ENCODE measurements at regions not wholly inside any gene's neighbourhood (a gene's known extent, or its start where the extent isn't known, plus 50 kb on each side); places are given as distances from the start of the nearest gene placed in this dataset.

- WGBS: 89% methylated on average over 4 of the region's 4 CpGs
- no peaks in the 10 kb centered on the region for H3K36me3 ChIP-seq (ENCODE audit: insufficient read depth, low read length)
- no peaks in the 10 kb centered on the region for H3K4me1 ChIP-seq (ENCODE audit: insufficient read depth, low read length)
- H3K27me3 ChIP-seq (ENCODE audit: insufficient read depth, low read length): no peaks in the 10 kb centered on the region
- H3K4me3 ChIP-seq (ENCODE audit: low read length): no peak overlapping the region
- H3K9me3 ChIP-seq (ENCODE audit: insufficient read depth, low read depth, low read length): no peaks in the 10 kb centered on the region
- H3K9ac ChIP-seq (ENCODE audit: low read depth, low read length): no peak overlapping the region
- no peak overlapping the region for H3K27ac ChIP-seq (ENCODE audit: low read depth, low read length)
Measured at GRCh38 chr6:5930143-5930770, 76.5 kb downstream of the NRN1 start.

GRCh38 chr6:5923840-5924239 is 82.9 kb downstream of the NRN1 start:
- Histone ChIP-seq H3K9me3 (ENCODE audit: insufficient read depth, low read depth, low read length) (0 out of 2 replicates have a peak, but pooled peaks cover 3% of the 10 kb centered on the region), H3K36me3 (ENCODE audit: insufficient read depth, low read length) (no peaks in the 10 kb centered on the region), H3K4me1 (ENCODE audit: insufficient read depth, low read length) (no peaks in the 10 kb centered on the region), H3K27ac (ENCODE audit: low read depth, low read length) (no peak overlapping the region), H3K4me3 (ENCODE audit: low read length) (no peak overlapping the region), H3K27me3 (ENCODE audit: insufficient read depth, low read length) (no peaks in the 10 kb centered on the region), H3K9ac (ENCODE audit: low read depth, low read length) (no peak overlapping the region)
- WGBS: 96% methylated on average over 4 of the region's 4 CpGs

GRCh38 chr6:5922230-5922629 is 84.5 kb downstream of the NRN1 start:
- no peak overlapping the region for H3K4me3 ChIP-seq (ENCODE audit: low read length)
- no peak overlapping the region for H3K9ac ChIP-seq (ENCODE audit: low read depth, low read length)
- H3K36me3 ChIP-seq (ENCODE audit: insufficient read depth, low read length): no peaks in the 10 kb centered on the region
- WGBS: 91% methylated on average over 4 of the region's 4 CpGs
- 0 out of 2 replicates have a peak, but pooled peaks cover 3% of the 10 kb centered on the region for H3K9me3 ChIP-seq (ENCODE audit: insufficient read depth, low read depth, low read length)
- no peaks in the 10 kb centered on the region for H3K4me1 ChIP-seq (ENCODE audit: insufficient read depth, low read length)
- no peak overlapping the region for H3K27ac ChIP-seq (ENCODE audit: low read depth, low read length)
- no peaks in the 10 kb centered on the region for H3K27me3 ChIP-seq (ENCODE audit: insufficient read depth, low read length)

GRCh38 chr6:5909721-5910120 is 97.0 kb downstream of the NRN1 start:
- H3K27ac ChIP-seq (ENCODE audit: low read depth, low read length): no peak overlapping the region

GRCh38 chr6:5906842-5907241 is 99.9 kb downstream of the NRN1 start:
- Histone ChIP-seq H3K9ac (ENCODE audit: low read depth, low read length) (no peak overlapping the region), H3K4me3 (ENCODE audit: low read length) (no peak overlapping the region), H3K9me3 (ENCODE audit: insufficient read depth, low read depth, low read length) (no peaks in the 10 kb centered on the region), H3K27ac (ENCODE audit: low read depth, low read length) (no peak overlapping the region), H3K27me3 (ENCODE audit: insufficient read depth, low read length) (no peaks in the 10 kb centered on the region), H3K36me3 (ENCODE audit: insufficient read depth, low read length) (no peaks in the 10 kb centered on the region), H3K4me1 (ENCODE audit: insufficient read depth, low read length) (no peaks in the 10 kb centered on the region)
- 100% methylated on average over 1 of the region's 1 CpG for WGBS

More at GRCh38 chr6:5909721-5910120, 97.0 kb downstream of the NRN1 start:
- Histone ChIP-seq H3K27me3 (ENCODE audit: insufficient read depth, low read length) (no peaks in the 10 kb centered on the region), H3K9ac (ENCODE audit: low read depth, low read length) (no peak overlapping the region), H3K4me3 (ENCODE audit: low read length) (no peak overlapping the region), H3K4me1 (ENCODE audit: insufficient read depth, low read length) (no peaks in the 10 kb centered on the region), H3K9me3 (ENCODE audit: insufficient read depth, low read depth, low read length) (no peaks in the 10 kb centered on the region), H3K36me3 (ENCODE audit: insufficient read depth, low read length) (no peaks in the 10 kb centered on the region)
- WGBS: 93% methylated on average over 5 of the region's 5 CpGs

GRCh38 chr6:5906340-5906670 is 100.4 kb downstream of the NRN1 start:
- H3K9ac ChIP-seq (ENCODE audit: low read depth, low read length): no peak overlapping the region
- no peaks in the 10 kb centered on the region for H3K9me3 ChIP-seq (ENCODE audit: insufficient read depth, low read depth, low read length)
- no peaks in the 10 kb centered on the region for H3K27me3 ChIP-seq (ENCODE audit: insufficient read depth, low read length)
- H3K4me1 ChIP-seq (ENCODE audit: insufficient read depth, low read length): no peaks in the 10 kb centered on the region
- 80% methylated on average over 1 of the region's 1 CpG for WGBS
- no peak overlapping the region for H3K27ac ChIP-seq (ENCODE audit: low read depth, low read length)
- no peak overlapping the region for H3K4me3 ChIP-seq (ENCODE audit: low read length)
- H3K36me3 ChIP-seq (ENCODE audit: insufficient read depth, low read length): no peaks in the 10 kb centered on the region

- Histone ChIP-seq H3K9ac (ENCODE audit: low read depth, low read length) (no peak overlapping the region), H3K36me3 (ENCODE audit: insufficient read depth, low read length) (no peaks in the 10 kb centered on the region), H3K4me3 (ENCODE audit: low read length) (no peak overlapping the region), H3K27ac (ENCODE audit: low read depth, low read length) (no peak overlapping the region), H3K27me3 (ENCODE audit: insufficient read depth, low read length) (no peaks in the 10 kb centered on the region), H3K9me3 (ENCODE audit: insufficient read depth, low read depth, low read length) (no peaks in the 10 kb centered on the region), H3K4me1 (ENCODE audit: insufficient read depth, low read length) (no peaks in the 10 kb centered on the region)
- 89% methylated on average over 17 of the region's 18 CpGs for WGBS
Measured at GRCh38 chr6:5905431-5906339, 101.0 kb downstream of the NRN1 start.

GRCh38 chr6:5904532-5904931 is 102.2 kb downstream of the NRN1 start:
- no peaks in the 10 kb centered on the region for H3K27me3 ChIP-seq (ENCODE audit: insufficient read depth, low read length)
- no peak overlapping the region for H3K4me3 ChIP-seq (ENCODE audit: low read length)
- 78% methylated on average over 4 of the region's 4 CpGs for WGBS
- no peak overlapping the region for H3K27ac ChIP-seq (ENCODE audit: low read depth, low read length)
- H3K36me3 ChIP-seq (ENCODE audit: insufficient read depth, low read length): no peaks in the 10 kb centered on the region
- H3K9me3 ChIP-seq (ENCODE audit: insufficient read depth, low read depth, low read length): no peaks in the 10 kb centered on the region
- no peak overlapping the region for H3K9ac ChIP-seq (ENCODE audit: low read depth, low read length)
- H3K4me1 ChIP-seq (ENCODE audit: insufficient read depth, low read length): no peaks in the 10 kb centered on the region

- 97% methylated on average over 4 of the region's 4 CpGs for WGBS
- Histone ChIP-seq H3K27me3 (ENCODE audit: insufficient read depth, low read length) (no peaks in the 10 kb centered on the region), H3K4me1 (ENCODE audit: insufficient read depth, low read length) (no peaks in the 10 kb centered on the region), H3K9ac (ENCODE audit: low read depth, low read length) (no peak overlapping the region), H3K36me3 (ENCODE audit: insufficient read depth, low read length) (no peaks in the 10 kb centered on the region), H3K9me3 (ENCODE audit: insufficient read depth, low read depth, low read length) (no peaks in the 10 kb centered on the region), H3K27ac (ENCODE audit: low read depth, low read length) (no peak overlapping the region), H3K4me3 (ENCODE audit: low read length) (no peak overlapping the region)
Measured at GRCh38 chr6:5899216-5900045, 107.3 kb downstream of the NRN1 start.

GRCh38 chr6:5898563-5898962 is 108.2 kb downstream of the NRN1 start:
- WGBS: 88% methylated on average over 8 of the region's 8 CpGs
- Histone ChIP-seq H3K9me3 (ENCODE audit: insufficient read depth, low read depth, low read length) (no peaks in the 10 kb centered on the region), H3K9ac (ENCODE audit: low read depth, low read length) (no peak overlapping the region)

GRCh38 chr6:5898102-5898501 is 108.6 kb downstream of the NRN1 start:
- H3K9ac ChIP-seq (ENCODE audit: low read depth, low read length): no peak overlapping the region
- H3K9me3 ChIP-seq (ENCODE audit: insufficient read depth, low read depth, low read length): no peaks in the 10 kb centered on the region; the same call in 1 of the 2 replicates
- H3K27me3 ChIP-seq (ENCODE audit: insufficient read depth, low read length): no peaks in the 10 kb centered on the region
- no peak overlapping the region for H3K27ac ChIP-seq (ENCODE audit: low read depth, low read length)
- no peaks in the 10 kb centered on the region for H3K36me3 ChIP-seq (ENCODE audit: insufficient read depth, low read length)
- 94% methylated on average over 1 of the region's 1 CpG for WGBS
- no peak overlapping the region for H3K4me3 ChIP-seq (ENCODE audit: low read length)
- H3K4me1 ChIP-seq (ENCODE audit: insufficient read depth, low read length): no peaks in the 10 kb centered on the region

More at GRCh38 chr6:5898563-5898962, 108.2 kb downstream of the NRN1 start:
- Histone ChIP-seq H3K4me1 (ENCODE audit: insufficient read depth, low read length) (no peaks in the 10 kb centered on the region), H3K36me3 (ENCODE audit: insufficient read depth, low read length) (no peaks in the 10 kb centered on the region), H3K27me3 (ENCODE audit: insufficient read depth, low read length) (no peaks in the 10 kb centered on the region), H3K27ac (ENCODE audit: low read depth, low read length) (no peak overlapping the region), H3K4me3 (ENCODE audit: low read length) (no peak overlapping the region)

Data from HUES64 (cell line).